Renal pelvis (tissue), 1 donor: ENCODE measurements at regions not wholly inside any gene's neighbourhood (a gene's known extent, or its start where the extent isn't known, plus 50 kb on each side); places are given as distances from the start of the nearest gene placed in this dataset.

Experiments
- DNase-seq: peaks from one replicate; pipeline ENCODE4 v3.0.0-alpha.2; 2013

- no peak for DNase-seq
Observed at GRCh38 chr18:37729716-37730115, 164.1 kb upstream of the CELF4 start.

- DNase-seq, result no peak
Observed at GRCh38 chr18:37724206-37724605, 158.6 kb upstream of the CELF4 start.

- DNase-seq, result no peak
Observed at GRCh38 chr18:37721544-37722522, 156.2 kb upstream of the CELF4 start.

GRCh38 chr18:37720663-37721062 lies 155.1 kb upstream of the CELF4 start:
- DNase-seq, result no peak

GRCh38 chr18:37717656-37718055 lies 152.1 kb upstream of the CELF4 start:
- DNase-seq, result no peak

GRCh38 chr18:37717098-37717497 lies 151.5 kb upstream of the CELF4 start:
- DNase-seq, result no peak

GRCh38 chr18:37716106-37716735 lies 150.6 kb upstream of the CELF4 start:
- no peak for DNase-seq

GRCh38 chr18:37714691-37715090 lies 149.1 kb upstream of the CELF4 start:
- no peak for DNase-seq

- DNase-seq, result no peak
Observed at GRCh38 chr18:37712776-37713175, 147.2 kb upstream of the CELF4 start.

GRCh38 chr18:37711766-37712505 lies 146.3 kb upstream of the CELF4 start:
- DNase-seq, result no peak

GRCh38 chr18:37710726-37711125 lies 145.1 kb upstream of the CELF4 start:
- DNase-seq, result no peak

GRCh38 chr18:37709740-37710139 lies 144.1 kb upstream of the CELF4 start:
- DNase-seq, result no peak

- no peak for DNase-seq
Observed at GRCh38 chr18:37705016-37705415, 139.4 kb upstream of the CELF4 start.

GRCh38 chr18:37702841-37703240 lies 137.2 kb upstream of the CELF4 start:
- no peak for DNase-seq

- no peak for DNase-seq
Observed at GRCh38 chr18:37701967-37702366, 136.4 kb upstream of the CELF4 start.

GRCh38 chr18:37698508-37699040 lies 133.0 kb upstream of the CELF4 start:
- no peak for DNase-seq

- no peak for DNase-seq
Observed at GRCh38 chr18:37694516-37694915, 128.9 kb upstream of the CELF4 start.

GRCh38 chr18:37691162-37691561 lies 125.6 kb upstream of the CELF4 start:
- no peak for DNase-seq

- no peak for DNase-seq
Observed at GRCh38 chr18:37689841-37690240, 124.2 kb upstream of the CELF4 start.

- no peak for DNase-seq
Observed at GRCh38 chr18:37684590-37684989, 119.0 kb upstream of the CELF4 start.

GRCh38 chr18:37684183-37684582 lies 118.6 kb upstream of the CELF4 start:
- DNase-seq, result no peak

GRCh38 chr18:37680911-37681310 lies 115.3 kb upstream of the CELF4 start:
- no peak for DNase-seq
